HCT116 (cell line): ENCODE measurements at regions not wholly inside any gene's neighbourhood (a gene's known extent, or its start where the extent isn't known, plus 50 kb on each side); places are given as distances from the start of the nearest gene placed in this dataset.

Experiments
- ATAC-seq: fragments of 200-7000 bp; cut with Tn5 transposase; 2 replicates; pipeline ENCODE4 v1.9.1; 2020; ENCODE audit warnings: mild to moderate bottlenecking, moderate library complexity
- BruUV-seq: library from RNA; stranded (reverse); fragments of 400-500 nt; replicated peaks from 2 replicates; lab custom pipeline; 2021; lab: Mats Ljungman, UMichigan
- CTCF ChIA-PET: fragments of 300-600 bp; sonication (Branson Sonifier 250); formaldehyde crosslinking; loops from one replicate; lab custom pipeline; 2021; ENCODE audit warnings: antibody characterized with exemption; lab: Charles Lee
- POLR2A ChIA-PET: fragments of 300-600, 350-600 bp; sonication (Branson Sonifier 250); formaldehyde crosslinking; loops from one replicate; lab custom pipeline; 2021; ENCODE audit warnings: antibody characterized with exemption; lab: Charles Lee
- RAD21 ChIA-PET, 2 experiments: fragments of 300-600 bp; sonication (Branson Sonifier 250); formaldehyde crosslinking; loops; one replicate each; lab custom pipeline; 2023; ENCODE audit warnings: low total read pairs in 2 of 2; ENCODE audit not compliant: uncharacterized antibody in 2 of 2, unreplicated experiment in 2 of 2, low non-redundant PET in 1 of 2; lab: Charles Lee
- DNase-seq: peaks from one replicate; pipeline ENCODE4 v3.0.0-alpha.2; 2010; ENCODE audit warnings: low read depth, low spot score
- H2AFZ ChIP-seq: fragments of 200-600 bp; shearing (Covaris generic), sonication (generic); 2 replicates; pipeline ENCODE4 v1.6.1; 2017; ENCODE audit warnings: low read depth, mixed run types, mixed read lengths, antibody characterized with exemption, low read length; ENCODE audit not compliant: poor library complexity, severe bottlenecking
- H3K27ac ChIP-seq: 2 replicates; pipeline ENCODE4 v1.5.1; 2012; ENCODE audit warnings: low read depth, low read length
- H3K27me3 ChIP-seq: fragments of 200-600 bp; sonication (generic); 2 replicates; pipeline ENCODE4 v1.6.1; 2016; ENCODE audit warnings: mixed run types, low read length, mixed read lengths; ENCODE audit not compliant: insufficient read depth
- H3K36me3 ChIP-seq, 2 experiments: fragments of 200-500 bp in 1 of 2; fragments of 200-600 bp in 1 of 2; sonication (Bioruptor generic) in 1 of 2; sonication (generic) in 1 of 2; 2 replicates each; pipeline versions ENCODE4 v1.5.1 to v1.6.1; 2014 to 2016; ENCODE audit warnings: low read length in 2 of 2, inconsistent platforms in 1 of 2, mixed read lengths in 1 of 2, mixed run types in 1 of 2; ENCODE audit not compliant: insufficient read depth in 2 of 2, control insufficient read depth in 1 of 2
- H3K4me1 ChIP-seq, 2 experiments: fragments of 200-600 bp in 1 of 2; sonication (generic) in 1 of 2; 2 replicates each; pipeline versions ENCODE4 v1.5.1 to v1.6.1; 2012 to 2017; ENCODE audit warnings: low read length in 2 of 2, inconsistent platforms in 1 of 2, mild to moderate bottlenecking in 1 of 2, mixed read lengths in 1 of 2, mixed run types in 1 of 2, moderate library complexity in 1 of 2; ENCODE audit not compliant: insufficient read depth in 2 of 2, control insufficient read depth in 1 of 2
- H3K4me2 ChIP-seq: fragments of 200-600 bp; sonication (generic); 2 replicates; pipeline ENCODE4 v1.6.1; 2017; ENCODE audit warnings: mixed run types, low read length, mixed read lengths
- H3K4me3 ChIP-seq, 2 experiments: fragments of 200-600 bp in 1 of 2; sonication (generic) in 1 of 2; replicated peaks in 1 of 2; 2 replicates each; pipeline ENCODE4 v1.5.1; 2011 to 2016; ENCODE audit warnings: low read length in 2 of 2, control low read depth in 1 of 2, low read depth in 1 of 2, mild to moderate bottlenecking in 1 of 2, mixed read lengths in 1 of 2, mixed run types in 1 of 2
- H3K79me2 ChIP-seq: fragments of 200-600 bp; sonication (generic); 2 replicates; pipeline ENCODE4 v1.6.1; 2017; ENCODE audit warnings: mild to moderate bottlenecking, mixed run types, low read length, moderate library complexity, mixed read lengths; ENCODE audit not compliant: insufficient read depth
- H3K9ac ChIP-seq: fragments of 200-600 bp; sonication (generic); 2 replicates; pipeline ENCODE4 v1.6.1; 2016; ENCODE audit warnings: low read length, mixed read lengths
- H3K9me2 ChIP-seq: fragments of 200-600 bp; sonication (generic), shearing (Covaris generic); 2 replicates; pipeline ENCODE4 v1.6.1; 2017; ENCODE audit warnings: mixed run types, mild to moderate bottlenecking, moderate library complexity; ENCODE audit not compliant: insufficient read depth
- H3K9me3 ChIP-seq, 2 experiments: fragments of 200-500 bp in 1 of 2; fragments of 200-600 bp in 1 of 2; sonication (Bioruptor generic) in 1 of 2; sonication (generic) in 1 of 2; 2 replicates each; pipeline ENCODE4 v1.6.1; 2014 to 2017; ENCODE audit warnings: low read length in 2 of 2, mixed read lengths in 2 of 2, inconsistent platforms in 1 of 2, low read depth in 1 of 2, mild to moderate bottlenecking in 1 of 2, mixed run types in 1 of 2, moderate library complexity in 1 of 2; ENCODE audit not compliant: control insufficient read depth in 1 of 2, insufficient read depth in 1 of 2
- H4K20me1 ChIP-seq: fragments of 200-600 bp; sonication (generic), shearing (Covaris generic); 2 replicates; pipeline ENCODE4 v1.6.1; 2017; ENCODE audit warnings: mixed run types, mild to moderate bottlenecking, moderate library complexity; ENCODE audit not compliant: insufficient read depth
- ATF3 ChIP-seq: IDR thresholded peaks from 2 replicates; pipeline ENCODE4 v1.6.1; 2012
- CBX3 ChIP-seq: IDR thresholded peaks from 2 replicates; pipeline ENCODE4 v1.6.1; 2012; ENCODE audit warnings: low read depth
- CEBPB ChIP-seq: IDR thresholded peaks from 2 replicates; pipeline ENCODE4 v1.6.1; 2012; ENCODE audit warnings: low read depth
- CTCF ChIP-seq, 3 experiments: fragments of 200-600 bp in 1 of 3; sonication (generic) in 1 of 3; IDR thresholded peaks in 2 of 3; conservative IDR thresholded peaks in 1 of 3; 2 replicates each; pipeline ENCODE4 v1.5.1; 2012 to 2017; ENCODE audit warnings: low read depth in 2 of 3, low read length in 2 of 3, antibody characterized with exemption in 1 of 3, borderline replicate concordance in 1 of 3, control low read depth in 1 of 3, mild to moderate bottlenecking in 1 of 3, mixed read lengths in 1 of 3, mixed run types in 1 of 3, moderate library complexity in 1 of 3; ENCODE audit not compliant: insufficient read depth in 1 of 3
- EGR1 ChIP-seq: IDR thresholded peaks from 2 replicates; pipeline ENCODE4 v1.6.1; 2012; ENCODE audit warnings: low read depth
- ELF1 ChIP-seq: IDR thresholded peaks from 2 replicates; pipeline ENCODE4 v1.6.1; 2012; ENCODE audit warnings: low read depth, borderline replicate concordance
- EZH2 ChIP-seq: fragments of 200-600 bp; sonication (generic); IDR thresholded peaks from 2 replicates; pipeline ENCODE4 v1.6.1; 2017; ENCODE audit warnings: antibody characterized with exemption, mixed run types
- EZH2phosphoT487 ChIP-seq: fragments of 200-600 bp; IDR thresholded peaks from 2 replicates; pipeline ENCODE4 v1.6.1; 2018; ENCODE audit warnings: antibody characterized with exemption, borderline replicate concordance
- MAX ChIP-seq: IDR thresholded peaks from 2 replicates; pipeline ENCODE4 v1.6.1; 2012
- POLR2A ChIP-seq: IDR thresholded peaks from 2 replicates; pipeline ENCODE4 v1.7.0; 2011; ENCODE audit warnings: borderline replicate concordance; ENCODE audit not compliant: insufficient read depth, insufficient read length; ENCODE audit errors: extremely low read depth
- POLR2AphosphoS5 ChIP-seq: IDR thresholded peaks from 2 replicates; pipeline ENCODE4 v1.6.1; 2011; ENCODE audit warnings: mild to moderate bottlenecking, low read depth, low read length, moderate library complexity
- RAD21 ChIP-seq: IDR thresholded peaks from 2 replicates; pipeline ENCODE4 v1.6.1; 2012; ENCODE audit warnings: low read depth, mild to moderate bottlenecking
- REST ChIP-seq: IDR thresholded peaks from 2 replicates; pipeline ENCODE4 v1.6.1; 2012; ENCODE audit warnings: low read depth
- SIN3A ChIP-seq: IDR thresholded peaks from 2 replicates; pipeline ENCODE4 v1.6.1; 2012; ENCODE audit warnings: low read depth
- SRF ChIP-seq: IDR thresholded peaks from 2 replicates; pipeline ENCODE4 v1.6.1; 2012; ENCODE audit warnings: low read depth
- TCF7L2 ChIP-seq: IDR thresholded peaks from 2 replicates; pipeline ENCODE4 v1.7.0; 2011; ENCODE audit warnings: borderline replicate concordance, inconsistent platforms; ENCODE audit not compliant: insufficient read depth, insufficient read length; ENCODE audit errors: extremely low read depth
- YY1 ChIP-seq: IDR thresholded peaks from 2 replicates; pipeline ENCODE4 v1.6.1; 2011; ENCODE audit warnings: low read length, low read depth, moderate library complexity, mild to moderate bottlenecking; ENCODE audit not compliant: insufficient replicate concordance; ENCODE audit errors: extremely low read depth
- ZBTB33 ChIP-seq: IDR thresholded peaks from 2 replicates; pipeline ENCODE4 v1.6.1; 2011; ENCODE audit warnings: mild to moderate bottlenecking, low read length, moderate library complexity; ENCODE audit not compliant: insufficient replicate concordance; ENCODE audit errors: extremely low read depth
- ZNF274 ChIP-seq: fragments of 200-500 bp; sonication (Bioruptor generic); IDR thresholded peaks from 2 replicates; pipeline ENCODE4 v1.6.1; 2014; ENCODE audit warnings: mild to moderate bottlenecking, low read depth, low read length, inconsistent platforms
- intact Hi-C: fragments of 100-400 bp; cut with micrococcal nuclease; formaldehyde crosslinking; loops from 2 replicates; pipeline ENCODE4 v1.10.0; 2022

- intact Hi-C loops = no loop called here
- no peaks in the 10 kb centered on the region for H3K9me3 ChIP-seq
- CTCF ChIA-PET = no interaction called here
- POLR2A ChIA-PET = no interaction called here
- H3K4me1 ChIP-seq = no peaks in the 10 kb centered on the region
- no peak overlapping the region for H2AFZ ChIP-seq
- no peaks in the 10 kb centered on the region for H4K20me1 ChIP-seq
- DNase-seq (no peak), ATAC-seq (no peak)
- RAD21 ChIA-PET = no interaction called here
- TF ChIP-seq ZNF274 (no peak), CTCF (IDR thresholded peaks at IDR 0.05 in 2 of 3, conservative IDR thresholded peaks at IDR 0.05 in 1 of 3; ENCODE audit: borderline replicate concordance in 1 of 3, insufficient read depth in 1 of 3, low read depth in 2 of 3, low read length in 2 of 3) (no peak), SRF (no peak), POLR2AphosphoS5 (no peak), ELF1 (no peak), POLR2A (no peak), CEBPB (no peak), ATF3 (no peak), TCF7L2 (no peak), RAD21 (no peak), YY1 (no peak), EZH2phosphoT487 (no peak), MAX (no peak), SIN3A (no peak), EGR1 (no peak), EZH2 (no peak), CBX3 (no peak), REST (no peak), ZBTB33 (no peak)
- no TSS peak for BruUV-seq
- H3K27me3 ChIP-seq = no peaks in the 10 kb centered on the region
- H3K9ac ChIP-seq = no peak overlapping the region
- no peak overlapping the region for H3K4me2 ChIP-seq
- H3K9me2 ChIP-seq = no peaks in the 10 kb centered on the region
- no peak overlapping the region for H3K27ac ChIP-seq
- H3K79me2 ChIP-seq = no peaks in the 10 kb centered on the region
- no peaks in the 10 kb centered on the region for H3K36me3 ChIP-seq
- no peak overlapping the region for H3K4me3 ChIP-seq
These were observed 579.4 kb upstream of the SLITRK6 start for GRCh38 chr13:86378628-86379027.
